Common myeloid progenitor, CD34-positive (primary cell): ENCODE measurements at regions not wholly inside any gene's neighbourhood (a gene's known extent, or its start where the extent isn't known, plus 50 kb on each side); places are given as distances from the start of the nearest gene placed in this dataset.

Experiments
- CTCF ChIA-PET: fragments of 350-600 bp; sonication (Branson Sonifier 250); formaldehyde crosslinking; loops from one replicate; lab custom pipeline; 2021; ENCODE audit warnings: antibody characterized with exemption; lab: Charles Lee
- POLR2A ChIA-PET: fragments of 350-600 bp; sonication (Branson Sonifier 250); formaldehyde crosslinking; loops from one replicate; lab custom pipeline; 2021; ENCODE audit warnings: antibody characterized with exemption; lab: Charles Lee
- DNase-seq, 3 donors: peaks; one replicate each; pipeline versions ENCODE4 v3.0.0 to v3.0.0-alpha.2; 2013
- H3K27ac ChIP-seq, 2 experiments: 1 replicate in 1 of 2; 2 replicates in 1 of 2; pipeline ENCODE4 v1.7.0; 2013; ENCODE audit warnings: inconsistent platforms in 2 of 2, low read length in 2 of 2, mild to moderate bottlenecking in 2 of 2, low read depth in 1 of 2, moderate library complexity in 1 of 2; ENCODE audit not compliant: severe bottlenecking in 2 of 2, insufficient read depth in 1 of 2, poor library complexity in 1 of 2
- H3K27me3 ChIP-seq, 5 experiments: replicated peaks in 2 of 5; 1 replicate in 3 of 5; 2 replicates in 2 of 5; pipeline versions ENCODE4 v1.6.1 to v1.7.0; 2013; ENCODE audit warnings: low read length in 4 of 5, mild to moderate bottlenecking in 2 of 5, moderate library complexity in 2 of 5, inconsistent platforms in 1 of 5; ENCODE audit not compliant: insufficient read depth in 5 of 5, control insufficient read depth in 4 of 5
- H3K36me3 ChIP-seq, 4 experiments: 1 replicate in 2 of 4; 2 replicates in 2 of 4; pipeline versions ENCODE4 v1.6.1 to v1.7.0; 2013; ENCODE audit warnings: low read length in 3 of 4, control low read depth in 1 of 4, mild to moderate bottlenecking in 1 of 4; ENCODE audit not compliant: control insufficient read depth in 4 of 4, insufficient read depth in 4 of 4
- H3K4me1 ChIP-seq, 4 experiments: 1 replicate in 3 of 4; 2 replicates in 1 of 4; pipeline versions ENCODE4 v1.6.1 to v1.7.1; 2013; ENCODE audit warnings: low read length in 3 of 4, mild to moderate bottlenecking in 3 of 4, control low read depth in 1 of 4, inconsistent platforms in 1 of 4, moderate library complexity in 1 of 4; ENCODE audit not compliant: control insufficient read depth in 4 of 4, insufficient read depth in 4 of 4; ENCODE audit errors: control extremely low read depth in 1 of 4
- H3K4me3 ChIP-seq, 7 experiments: 1 replicate in 4 of 7; 2 replicates in 3 of 7; pipeline versions ENCODE4 v1.5.1 to v1.7.0; 2013; ENCODE audit warnings: mild to moderate bottlenecking in 7 of 7, low read length in 6 of 7, moderate library complexity in 6 of 7, inconsistent platforms in 2 of 7, low read depth in 2 of 7, control low read depth in 1 of 7; ENCODE audit not compliant: insufficient read depth in 4 of 7, control insufficient read depth in 1 of 7; ENCODE audit errors: extremely low read depth in 1 of 7
- H3K9me3 ChIP-seq, 5 experiments: 1 replicate in 4 of 5; 2 replicates in 1 of 5; pipeline versions ENCODE4 v1.6.1 to v1.7.1; 2013; ENCODE audit warnings: low read length in 4 of 5, mild to moderate bottlenecking in 2 of 5, inconsistent platforms in 1 of 5, low read depth in 1 of 5, moderate library complexity in 1 of 5; ENCODE audit not compliant: control insufficient read depth in 4 of 5, insufficient read depth in 2 of 5; ENCODE audit errors: control extremely low read depth in 1 of 5
- WGBS: methylation state at CpG from one replicate; pipeline ENCODE4 v1.1.5; 2013; ENCODE audit not compliant: insufficient coverage; 5-methylcytosine and 5-hydroxymethylcytosine counted together

- Histone ChIP-seq H3K27ac (no peak overlapping the region), H3K4me1 (no peaks in the 10 kb centered on the region), H3K27me3 (no peaks in the 10 kb centered on the region), H3K36me3 (no peaks in the 10 kb centered on the region), H3K9me3 (no peaks in the 10 kb centered on the region), H3K4me3 (no peak overlapping the region)
- ChIA-PET CTCF (no interaction called here), POLR2A (no interaction called here)
- 100% methylated on average over 1 of the region's 1 CpG for WGBS
- peak in 1 of 3 donors; percentile 1 for DNase-seq
Observed at GRCh38 chr2:187057466-187057865, 208.5 kb upstream of the ZSWIM2 start.

DNA sequence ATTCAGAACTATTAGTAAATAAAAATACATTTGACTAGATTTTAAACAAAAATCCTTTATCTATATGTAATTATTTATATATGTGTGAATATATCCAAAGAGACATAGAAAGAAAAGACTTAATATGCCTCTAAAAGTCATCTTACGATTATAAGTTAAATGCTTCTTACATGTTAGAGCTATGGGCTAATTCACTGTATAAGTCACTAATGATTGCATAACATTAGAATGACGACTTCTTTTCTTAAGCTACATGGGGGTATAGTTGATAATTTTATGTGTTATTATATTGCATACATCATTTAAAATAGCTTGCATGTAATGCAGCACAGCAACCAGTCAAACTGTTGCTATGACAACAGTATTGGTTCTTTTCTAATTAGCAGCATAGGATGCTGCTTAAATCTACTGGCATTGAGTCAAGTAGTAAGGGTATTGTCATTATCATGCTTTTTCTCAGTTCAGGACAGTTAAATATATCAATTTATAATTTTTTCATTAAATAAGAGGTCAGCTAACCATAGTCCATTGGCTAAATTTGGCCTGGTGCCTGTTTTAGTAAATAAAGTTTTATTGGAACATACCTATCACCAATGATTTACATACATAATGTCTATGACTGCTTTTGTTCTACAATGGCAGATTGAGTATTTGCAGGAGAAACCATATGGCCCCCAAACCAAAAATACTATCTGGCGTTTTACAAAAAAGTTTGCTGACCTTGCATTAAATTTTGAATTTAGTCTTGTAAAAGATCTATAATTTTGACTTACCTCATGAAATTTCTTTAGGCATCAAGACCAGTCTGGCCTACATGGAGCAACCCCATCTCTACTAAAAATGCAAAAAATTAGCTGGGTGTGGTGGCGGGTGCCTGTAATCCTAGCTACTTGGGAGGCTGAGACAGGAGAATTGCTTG, 207.7 kb upstream of the ZSWIM2 start:
- H3K4me3 ChIP-seq = no peak overlapping the region
- H3K4me1 ChIP-seq = no peaks in the 10 kb centered on the region
- H3K27me3 ChIP-seq = no peaks in the 10 kb centered on the region
- H3K36me3 ChIP-seq = no peaks in the 10 kb centered on the region
- no peaks in the 10 kb centered on the region for H3K9me3 ChIP-seq
- DNase-seq = no peak
- WGBS = 100% methylated on average over 1 of the region's 4 CpGs
- no peak overlapping the region for H3K27ac ChIP-seq
- POLR2A ChIA-PET = no interaction called here
- CTCF ChIA-PET = no interaction called here

- Histone ChIP-seq H3K4me1 (no peaks in the 10 kb centered on the region), H3K27me3 (no peaks in the 10 kb centered on the region), H3K4me3 (no peak overlapping the region), H3K9me3 (no peaks in the 10 kb centered on the region), H3K27ac (no peak overlapping the region), H3K36me3 (no peaks in the 10 kb centered on the region)
- POLR2A ChIA-PET = no interaction called here
- WGBS = 30% methylated on average over 1 of the region's 1 CpG
- DNase-seq = peak; percentile 8 to 67 (median 58)
- CTCF ChIA-PET = no interaction called here
Observed at GRCh38 chr2:187055463-187055862, 206.5 kb upstream of the ZSWIM2 start.

GRCh38 chr2:187054501-187055319, 205.7 kb upstream of the ZSWIM2 start:
- ChIA-PET CTCF (interaction anchor here (1.3 kb wide), 1 partner anchor 9 kb away, joined by 3 read pairs; no protein-coding TSS in a partner anchor), POLR2A (no interaction called here)
- DNase-seq = no peak
- Histone ChIP-seq H3K36me3 (no peaks in the 10 kb centered on the region), H3K27ac (no peak overlapping the region), H3K4me1 (no peaks in the 10 kb centered on the region), H3K27me3 (no peaks in the 10 kb centered on the region), H3K9me3 (peaks cover 0 to 3% (median 0%) of the 10 kb centered on the region in 5 experiments), H3K4me3 (no peak overlapping the region)
- WGBS = 78% methylated on average over 5 of the region's 5 CpGs

DNA sequence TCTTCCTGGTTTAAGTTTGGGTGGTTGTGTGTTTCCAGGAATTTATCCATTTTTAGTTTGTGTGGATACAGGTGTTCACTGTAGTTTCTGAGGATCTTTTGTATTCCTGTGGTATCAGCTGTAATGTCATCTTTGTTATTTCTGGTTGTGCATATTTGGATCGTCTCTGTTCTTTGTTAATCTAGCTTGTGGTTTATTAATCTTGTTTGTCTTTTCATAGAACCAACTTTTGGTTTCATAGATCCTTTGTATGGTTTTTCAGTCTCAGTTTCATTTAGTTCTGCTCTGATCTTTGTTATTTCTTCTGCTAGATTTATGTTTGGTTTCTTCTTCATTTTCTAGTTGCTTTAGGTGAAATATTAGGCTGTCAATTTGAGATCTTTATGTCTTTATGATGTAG, 202.4 kb upstream of the ZSWIM2 start:
- no peak overlapping the region for H3K27ac ChIP-seq
- ChIA-PET POLR2A (interaction anchor here (0.6 kb wide), 1 partner anchor 22 kb away, joined by 3 read pairs; no protein-coding TSS in a partner anchor), CTCF (no interaction called here)
- H3K4me1 ChIP-seq = no peaks in the 10 kb centered on the region
- no CpG with 5 or more reads among the region's 1 CpG for WGBS
- H3K9me3 ChIP-seq = peaks cover 0 to 5% (median 0%) of the 10 kb centered on the region in 5 experiments
- no peak for DNase-seq
- no peaks in the 10 kb centered on the region for H3K36me3 ChIP-seq
- H3K27me3 ChIP-seq = no peaks in the 10 kb centered on the region
- H3K4me3 ChIP-seq = no peak overlapping the region

- 100% methylated on average over 1 of the region's 4 CpGs for WGBS
- peak in 2 of 3 donors; percentile 3 to 5 for DNase-seq
- POLR2A ChIA-PET = no interaction called here
Observed at GRCh38 chr2:187050409-187050998, 201.5 kb upstream of the ZSWIM2 start.

More at GRCh38 chr2:187050409-187050998, 201.5 kb upstream of the ZSWIM2 start:
- no peaks in the 10 kb centered on the region for H3K27me3 ChIP-seq
- CTCF ChIA-PET = no interaction called here
- peaks cover 0 to 5% (median 0%) of the 10 kb centered on the region in 5 experiments for H3K9me3 ChIP-seq
- no peak overlapping the region for H3K4me3 ChIP-seq
- H3K36me3 ChIP-seq = no peaks in the 10 kb centered on the region
- no peak overlapping the region for H3K27ac ChIP-seq
- H3K4me1 ChIP-seq = no peaks in the 10 kb centered on the region
